LNCAP (cell line): ENCODE measurements at regions not wholly inside any gene's neighbourhood (a gene's known extent, or its start where the extent isn't known, plus 50 kb on each side); places are given as distances from the start of the nearest gene placed in this dataset.

Source experiments
- CTCF ChIP-seq: fragments of 450-650 bp; IDR thresholded peaks from 2 replicates; pipeline ENCODE4 v1.5.1; 2017; ENCODE audit warnings: mild to moderate bottlenecking

GRCh38 chr6:4356899-4357659 lies 221.7 kb upstream of the ECI2 start:
- TF ChIP-seq CTCF = no peak

- TF ChIP-seq CTCF = no peak
These were observed 219.9 kb upstream of the ECI2 start for GRCh38 chr6:4355241-4355640.

GRCh38 chr6:4354181-4354580 lies 218.8 kb upstream of the ECI2 start:
- no peak for TF ChIP-seq CTCF

- no peak for TF ChIP-seq CTCF
These were observed 217.4 kb upstream of the ECI2 start for GRCh38 chr6:4352731-4353130.

- no peak for TF ChIP-seq CTCF
These were observed 216.9 kb upstream of the ECI2 start for GRCh38 chr6:4352322-4352669.

GRCh38 chr6:4351520-4352321 lies 216.3 kb upstream of the ECI2 start:
- no peak for TF ChIP-seq CTCF

- TF ChIP-seq CTCF = no peak
These were observed 215.5 kb upstream of the ECI2 start for GRCh38 chr6:4350567-4351519.
